ENCODE measurements at regions not wholly inside any gene's neighbourhood (a gene's known extent, or its start where the extent isn't known, plus 50 kb on each side); places are given as distances from the start of the nearest gene placed in this dataset.

DNA sequence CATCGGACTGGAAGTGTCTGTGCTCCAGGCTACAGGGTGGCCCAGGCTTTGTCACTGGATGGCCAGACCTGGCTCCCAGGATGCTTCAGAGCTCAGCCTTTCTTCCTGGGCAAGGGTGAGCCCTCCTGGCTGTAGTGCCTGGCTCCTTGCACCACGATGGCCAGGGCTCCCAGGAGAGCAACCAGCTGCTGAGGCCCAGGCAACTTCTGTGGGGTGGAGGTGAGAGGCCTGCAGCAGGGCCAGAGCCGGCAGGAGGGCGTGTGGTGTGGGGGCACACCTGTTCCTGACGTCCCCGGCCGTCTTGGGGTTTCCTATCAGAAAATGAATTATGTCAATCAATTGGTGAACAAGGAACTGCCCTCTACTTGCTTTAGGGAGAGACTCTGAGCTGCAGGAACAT, 82.1 kb downstream of the DHCR7 start:
- Mint-ChIP-seq H3K27ac (no peak overlapping the region), H3K36me3 (no peaks in the 10 kb centered on the region), H3K4me3 (no peak overlapping the region), H3K4me1 (ENCODE audit: low read depth in 2 of 2) (no peaks in the 10 kb centered on the region), H3K9me3 (no peaks in the 10 kb centered on the region), H3K27me3 (peaks cover 0 to 2% of the 10 kb centered on the region in 2 donors)
- ATAC-seq (no peak), DNase-seq (ENCODE audit: low spot score) (no peak)

DNA sequence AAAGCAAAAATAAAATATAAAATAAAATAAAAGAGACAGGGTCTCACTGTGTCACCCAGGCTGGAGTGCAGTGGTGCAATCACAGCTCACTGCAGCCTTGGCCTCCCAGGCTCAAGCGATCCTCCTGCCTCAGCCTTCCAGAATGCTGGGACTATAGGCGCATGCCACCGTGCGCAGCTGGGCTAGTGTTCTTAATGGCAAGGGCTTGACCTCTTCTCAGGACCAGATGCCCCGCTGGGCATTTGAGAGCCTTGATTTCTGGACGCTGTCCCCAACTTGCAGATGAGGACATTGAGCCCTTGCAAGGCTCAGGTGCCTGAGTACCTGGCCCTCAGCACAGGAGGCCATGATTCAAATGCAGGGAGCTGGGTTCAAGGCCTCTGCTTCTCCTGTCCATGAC, 82.6 kb downstream of the DHCR7 start:
- no peaks in the 10 kb centered on the region for H3K36me3 Mint-ChIP-seq
- no peaks in the 10 kb centered on the region for H3K9me3 Mint-ChIP-seq
- H3K27ac Mint-ChIP-seq: no peak overlapping the region
- DNase-seq (ENCODE audit: low spot score) (no peak), ATAC-seq (no peak)
- no peaks in the 10 kb centered on the region for H3K4me1 Mint-ChIP-seq (ENCODE audit: low read depth in 2 of 2)
- H3K27me3 Mint-ChIP-seq: peaks cover 0 to 2% of the 10 kb centered on the region in 2 donors
- H3K4me3 Mint-ChIP-seq: no peak overlapping the region

DNA sequence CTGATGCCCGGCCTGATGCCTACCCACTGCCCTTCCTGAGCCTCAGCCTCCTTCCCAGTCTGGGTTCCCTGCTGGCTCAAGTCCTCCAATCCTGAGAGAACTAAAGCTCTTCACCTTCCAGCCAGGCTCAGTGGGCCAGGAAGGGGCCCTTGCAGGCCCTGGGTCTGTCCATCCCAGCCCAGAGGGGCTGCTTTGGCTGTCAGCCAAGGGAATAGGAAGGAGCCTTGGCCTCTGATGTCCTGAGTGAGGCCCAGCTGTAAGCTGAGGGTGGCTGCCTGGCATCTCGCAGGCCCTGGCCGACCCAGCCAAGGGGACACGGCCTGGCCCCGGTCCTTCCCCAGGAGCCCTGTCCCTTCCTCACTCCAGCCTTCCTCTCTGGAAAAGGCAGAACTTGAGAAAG, 83.4 kb downstream of the DHCR7 start:
- Mint-ChIP-seq H3K27ac (no peak overlapping the region), H3K36me3 (no peaks in the 10 kb centered on the region), H3K9me3 (no peaks in the 10 kb centered on the region), H3K4me3 (no peak overlapping the region), H3K27me3 (peaks cover 0 to 2% of the 10 kb centered on the region in 2 donors), H3K4me1 (ENCODE audit: low read depth in 2 of 2) (no peaks in the 10 kb centered on the region)
- ATAC-seq (no peak), DNase-seq (ENCODE audit: low spot score) (no peak)

DNA sequence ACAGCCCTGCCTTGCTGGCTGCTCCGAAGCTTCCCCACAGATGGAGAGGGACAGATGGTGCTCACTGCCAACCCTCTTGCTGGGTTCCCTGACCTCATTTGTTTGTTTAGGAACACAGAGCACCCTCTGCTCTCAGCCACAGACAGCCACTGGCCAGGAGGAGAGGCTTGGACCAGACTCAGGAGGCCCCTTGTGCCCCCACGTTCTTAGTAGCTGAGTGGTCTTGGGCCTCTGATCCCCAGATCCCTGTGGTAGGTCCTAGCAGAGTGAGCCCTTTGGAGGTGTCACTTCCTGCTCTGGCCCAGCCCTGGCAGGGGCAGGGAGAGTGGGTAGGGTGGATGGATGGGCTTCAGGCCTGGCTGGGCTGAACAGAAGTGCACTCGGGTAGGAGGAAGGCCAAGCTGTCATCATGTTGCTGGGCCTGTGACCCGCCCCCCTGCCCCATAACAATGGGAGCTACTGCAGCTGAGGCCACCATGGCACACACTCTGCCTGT, 84.0 kb downstream of the DHCR7 start:
- DNase-seq (ENCODE audit: low spot score) (no peak), ATAC-seq (peak in 1 of 2 donors; percentile 4)
- Mint-ChIP-seq H3K9me3 (no peaks in the 10 kb centered on the region), H3K27me3 (peaks cover 3 to 4% of the 10 kb centered on the region in 2 donors), H3K4me1 (ENCODE audit: low read depth in 2 of 2) (no peaks in the 10 kb centered on the region), H3K4me3 (no peak overlapping the region), H3K36me3 (no peaks in the 10 kb centered on the region), H3K27ac (no peak overlapping the region)

DNA sequence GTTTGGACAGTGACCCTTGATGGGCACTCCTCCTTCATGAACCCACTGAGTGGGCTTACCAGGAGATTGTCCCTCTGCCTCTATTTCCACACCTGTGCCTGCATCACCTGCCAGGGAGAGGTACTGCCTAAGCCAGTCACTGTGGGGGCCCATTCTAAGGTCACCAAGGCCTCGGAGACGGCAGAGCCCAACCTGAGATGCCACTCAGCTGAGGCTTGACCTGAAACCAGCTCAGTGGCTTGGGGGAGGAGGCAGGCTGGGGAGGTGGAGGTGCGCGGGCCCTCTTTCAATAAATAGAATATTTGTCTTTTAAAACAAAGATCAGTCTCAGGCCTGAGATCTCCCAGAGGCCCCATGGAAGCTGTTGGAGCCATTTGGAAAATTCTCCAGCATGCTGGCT, 84.5 kb downstream of the DHCR7 start:
- no peaks in the 10 kb centered on the region for H3K36me3 Mint-ChIP-seq
- H3K4me3 Mint-ChIP-seq: no peak overlapping the region
- ATAC-seq (no peak), DNase-seq (ENCODE audit: low spot score) (no peak)
- no peaks in the 10 kb centered on the region for H3K4me1 Mint-ChIP-seq (ENCODE audit: low read depth in 2 of 2)
- H3K27me3 Mint-ChIP-seq: peaks cover 8 to 9% of the 10 kb centered on the region in 2 donors
- no peak overlapping the region for H3K27ac Mint-ChIP-seq
- H3K9me3 Mint-ChIP-seq: no peaks in the 10 kb centered on the region

DNA sequence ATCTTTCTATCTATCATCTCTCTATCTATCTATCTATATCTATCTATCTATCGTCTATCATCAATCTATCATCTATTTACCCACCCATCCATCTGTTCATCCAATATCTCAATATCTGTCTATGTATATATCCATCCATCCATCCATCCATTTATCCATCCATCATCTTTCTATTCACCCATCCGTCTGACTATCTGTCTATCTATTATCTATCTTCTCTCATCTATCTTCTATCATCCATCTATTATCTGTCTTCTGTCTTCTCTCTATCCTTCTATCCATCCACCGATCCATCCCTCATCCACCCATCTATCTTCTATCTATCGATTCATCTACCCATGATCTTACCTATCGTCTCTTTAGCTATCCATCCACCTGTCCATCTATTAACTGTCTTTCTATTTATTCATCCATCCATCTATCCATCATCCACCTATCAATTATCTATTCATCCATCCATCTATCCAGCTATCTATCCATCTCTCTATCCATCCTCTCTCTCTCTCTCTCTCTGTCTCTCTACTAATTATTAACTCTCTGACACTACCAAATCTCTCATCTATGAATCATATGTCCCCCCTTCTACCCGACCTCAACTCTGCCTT, 89.1 kb downstream of the DHCR7 start:
- H3K27me3 Mint-ChIP-seq: peaks cover 8 to 13% of the 10 kb centered on the region in 2 donors
- ATAC-seq: no peak
- H3K4me3 Mint-ChIP-seq: no peak overlapping the region
- H3K4me1 Mint-ChIP-seq (ENCODE audit: low read depth in 2 of 2): no peaks in the 10 kb centered on the region
- no peak overlapping the region for H3K27ac Mint-ChIP-seq
- DNase-seq (ENCODE audit: low spot score): no peak
- no peaks in the 10 kb centered on the region for H3K36me3 Mint-ChIP-seq
- no peaks in the 10 kb centered on the region for H3K9me3 Mint-ChIP-seq

DNA sequence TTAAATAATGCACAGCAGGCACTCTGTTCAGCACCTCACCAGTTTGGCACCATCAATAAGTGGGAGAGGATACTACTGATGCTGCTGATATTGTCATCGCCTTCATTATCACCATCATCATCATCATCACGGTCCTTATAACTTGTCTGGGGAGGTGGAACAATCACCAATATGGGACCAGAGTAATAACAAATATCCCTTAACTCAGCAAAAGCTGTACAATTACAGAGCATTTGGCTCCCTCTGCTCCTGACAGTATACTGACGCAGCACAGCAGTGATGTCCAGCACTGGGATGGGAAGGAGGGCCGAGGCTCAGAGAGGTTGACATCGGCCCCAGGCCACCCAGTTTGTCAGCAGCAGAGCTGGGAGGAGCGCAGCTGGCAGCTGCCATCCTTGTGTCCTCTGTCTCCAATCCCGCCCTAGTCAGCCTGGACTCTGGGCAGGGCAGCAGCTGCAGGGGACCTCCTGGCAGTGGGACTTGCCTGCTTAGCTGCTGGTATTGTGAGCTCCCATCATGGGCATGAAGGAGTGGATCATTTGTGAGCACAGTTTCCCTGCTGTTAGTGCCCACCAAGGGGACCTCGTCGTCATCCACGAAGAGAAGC, 90.0 kb downstream of the DHCR7 start:
- DNase-seq (ENCODE audit: low spot score): no peak
- Mint-ChIP-seq H3K4me3 (no peak overlapping the region), H3K27me3 (peaks cover 8 to 19% of the 10 kb centered on the region in 2 donors), H3K36me3 (no peaks in the 10 kb centered on the region), H3K27ac (no peak overlapping the region), H3K9me3 (no peaks in the 10 kb centered on the region), H3K4me1 (ENCODE audit: low read depth in 2 of 2) (no peaks in the 10 kb centered on the region)
- no peak for ATAC-seq

DNA sequence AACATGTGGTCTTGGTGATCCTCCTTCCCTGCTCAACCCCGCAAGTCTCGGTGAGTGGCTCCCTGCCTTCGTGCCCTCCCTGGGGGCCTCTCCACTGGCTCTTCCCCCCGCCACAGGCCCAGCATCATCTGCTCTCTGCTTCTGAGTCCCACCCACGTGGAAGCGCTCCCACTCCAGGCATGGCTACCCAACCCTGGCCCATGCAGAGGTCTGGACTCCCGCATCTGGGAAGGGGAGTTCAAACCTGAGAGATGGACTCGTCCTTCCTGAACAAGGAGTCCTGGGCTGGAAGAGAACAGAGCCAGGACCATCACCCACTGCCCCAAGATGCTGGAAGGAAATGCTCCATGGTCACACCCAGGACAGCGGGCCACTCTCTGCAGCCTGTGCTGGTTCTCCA, 90.8 kb downstream of the DHCR7 start:
- Mint-ChIP-seq H3K4me3 (no peak overlapping the region), H3K4me1 (ENCODE audit: low read depth in 2 of 2) (no peaks in the 10 kb centered on the region), H3K27me3 (peaks cover 9 to 21% of the 10 kb centered on the region in 2 donors), H3K27ac (no peak overlapping the region), H3K9me3 (no peaks in the 10 kb centered on the region), H3K36me3 (no peaks in the 10 kb centered on the region)
- DNase-seq (ENCODE audit: low spot score) (no peak), ATAC-seq (no peak)

DNA sequence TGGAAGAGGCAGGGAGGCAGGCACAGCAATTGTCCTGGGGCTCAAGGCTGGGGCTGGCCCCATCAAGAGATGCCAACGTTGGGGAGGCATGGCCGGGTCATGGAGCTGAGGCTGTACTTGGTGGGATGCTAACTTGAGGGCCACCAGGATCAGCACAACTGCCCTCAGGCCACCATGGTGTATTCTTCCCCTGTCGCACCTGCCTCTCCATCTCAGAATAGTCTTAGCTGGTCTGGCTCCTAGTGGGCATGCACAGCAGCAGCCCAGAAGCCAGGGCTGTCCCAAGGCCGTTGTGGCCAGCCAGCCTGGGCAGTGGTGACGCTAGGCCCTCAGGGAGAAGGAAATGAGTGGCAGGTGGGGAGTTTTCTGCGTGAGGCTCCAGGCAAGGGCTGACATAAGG, 91.3 kb downstream of the DHCR7 start:
- Mint-ChIP-seq H3K27me3 (peaks cover 9 to 21% of the 10 kb centered on the region in 2 donors), H3K36me3 (no peaks in the 10 kb centered on the region), H3K9me3 (no peaks in the 10 kb centered on the region), H3K4me1 (ENCODE audit: low read depth in 2 of 2) (no peaks in the 10 kb centered on the region), H3K27ac (no peak overlapping the region), H3K4me3 (no peak overlapping the region)
- DNase-seq (ENCODE audit: low spot score): no peak
- peak in 1 of 2 donors; percentile 37 for ATAC-seq

DNA sequence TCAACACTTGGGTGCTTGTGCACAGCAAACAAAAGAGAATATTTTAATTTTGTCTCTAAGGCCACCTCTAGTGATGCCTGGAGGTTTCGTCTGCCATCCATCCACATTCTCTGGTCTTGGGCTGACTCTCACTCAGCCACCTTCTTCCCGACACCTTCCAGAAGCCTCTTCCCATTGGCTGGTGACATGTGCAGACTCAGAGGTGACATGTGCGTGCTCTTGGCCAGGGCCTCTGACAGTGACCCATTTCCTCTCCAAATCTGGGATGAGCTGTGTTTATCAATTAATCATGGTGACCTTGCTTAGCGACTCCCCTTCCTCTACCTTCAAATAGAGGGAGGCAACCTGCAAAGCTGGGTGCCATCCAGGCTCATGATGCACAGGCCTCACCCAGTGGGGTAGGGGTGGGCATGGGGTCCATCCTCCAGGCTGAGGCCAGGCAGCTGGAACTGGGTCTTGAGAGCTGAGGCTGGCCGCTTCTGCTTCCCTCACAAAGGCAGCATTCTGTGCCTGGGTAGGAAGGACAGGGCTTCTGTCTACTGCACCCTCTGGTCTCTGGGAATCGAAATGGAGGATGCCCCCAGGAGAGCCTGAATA, 91.8 kb downstream of the DHCR7 start:
- Mint-ChIP-seq H3K4me1 (ENCODE audit: low read depth in 2 of 2) (no peaks in the 10 kb centered on the region), H3K4me3 (no peak overlapping the region), H3K36me3 (no peaks in the 10 kb centered on the region), H3K27me3 (peaks cover 9 to 21% of the 10 kb centered on the region in 2 donors), H3K9me3 (no peaks in the 10 kb centered on the region), H3K27ac (no peak overlapping the region)
- DNase-seq (ENCODE audit: low spot score): no peak
- peak in 1 of 2 donors; percentile 5 for ATAC-seq

DNA sequence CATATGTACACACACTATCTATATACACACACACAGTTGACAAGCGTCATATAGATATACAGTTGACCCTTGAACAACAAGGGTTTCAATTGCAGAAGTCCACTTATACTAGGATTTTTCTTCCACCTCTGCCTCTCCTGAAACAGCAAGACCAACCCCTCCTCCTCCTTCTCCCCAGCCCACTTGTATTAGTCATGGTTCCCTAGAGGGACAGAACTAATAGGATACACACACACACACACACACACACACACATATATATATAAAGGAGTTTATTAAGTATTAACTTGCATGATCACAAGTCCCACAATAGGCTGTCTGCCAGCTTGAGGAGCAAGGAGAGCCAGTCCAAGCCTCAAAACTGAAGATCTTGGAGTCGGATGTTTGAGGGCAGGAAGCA, 92.9 kb downstream of the DHCR7 start:
- Mint-ChIP-seq H3K27me3 (peaks cover 9 to 21% of the 10 kb centered on the region in 2 donors), H3K9me3 (no peaks in the 10 kb centered on the region)

DNA sequence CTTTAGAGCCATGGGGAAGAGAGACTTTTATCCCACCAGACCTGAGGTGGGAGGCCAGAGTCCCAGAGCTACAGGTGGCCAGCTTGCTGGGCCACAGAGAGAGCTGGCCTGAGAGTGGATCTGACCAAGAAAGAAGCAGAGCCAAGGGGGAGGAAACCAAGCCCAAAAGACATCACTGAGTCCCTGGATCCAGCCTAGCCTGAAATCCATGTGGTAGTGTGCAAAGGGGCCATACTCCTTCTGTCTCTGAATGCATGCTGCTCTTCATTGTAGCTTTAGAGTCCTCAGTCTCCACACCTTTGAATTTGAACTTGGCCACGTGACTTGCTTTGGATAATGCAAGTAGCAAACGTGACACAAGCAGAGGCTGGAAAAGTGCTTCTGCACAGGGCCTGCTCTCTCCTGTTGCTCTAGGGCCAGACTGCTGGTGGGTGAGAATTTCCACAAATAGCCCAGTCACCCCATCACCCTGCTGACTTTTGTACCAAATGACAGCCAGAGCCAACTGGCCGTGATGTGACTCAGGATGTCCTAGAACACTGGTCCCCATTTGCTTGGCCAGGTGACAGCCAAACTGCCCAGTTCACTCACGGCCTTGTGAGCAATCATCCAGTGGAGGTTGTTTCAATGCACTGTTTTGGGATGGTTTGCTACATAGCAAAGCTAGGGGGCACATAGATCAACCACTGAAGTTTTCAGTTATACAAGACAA, 93.6 kb downstream of the DHCR7 start:
- H3K36me3 Mint-ChIP-seq: no peaks in the 10 kb centered on the region
- H3K9me3 Mint-ChIP-seq: no peaks in the 10 kb centered on the region
- no peak overlapping the region for H3K27ac Mint-ChIP-seq
- DNase-seq (ENCODE audit: low spot score) (no peak), ATAC-seq (no peak)
- no peaks in the 10 kb centered on the region for H3K4me1 Mint-ChIP-seq (ENCODE audit: low read depth in 2 of 2)
- no peak overlapping the region for H3K4me3 Mint-ChIP-seq
- H3K27me3 Mint-ChIP-seq: peaks cover 9 to 21% of the 10 kb centered on the region in 2 donors

More for the DNA sequence above, 92.9 kb downstream of the DHCR7 start:
- no peak for DNase-seq (ENCODE audit: low spot score)
- H3K4me1 Mint-ChIP-seq (ENCODE audit: low read depth in 2 of 2): no peaks in the 10 kb centered on the region
- no peak overlapping the region for H3K4me3 Mint-ChIP-seq
- no peaks in the 10 kb centered on the region for H3K36me3 Mint-ChIP-seq
- ATAC-seq: no peak
- no peak overlapping the region for H3K27ac Mint-ChIP-seq

DNA sequence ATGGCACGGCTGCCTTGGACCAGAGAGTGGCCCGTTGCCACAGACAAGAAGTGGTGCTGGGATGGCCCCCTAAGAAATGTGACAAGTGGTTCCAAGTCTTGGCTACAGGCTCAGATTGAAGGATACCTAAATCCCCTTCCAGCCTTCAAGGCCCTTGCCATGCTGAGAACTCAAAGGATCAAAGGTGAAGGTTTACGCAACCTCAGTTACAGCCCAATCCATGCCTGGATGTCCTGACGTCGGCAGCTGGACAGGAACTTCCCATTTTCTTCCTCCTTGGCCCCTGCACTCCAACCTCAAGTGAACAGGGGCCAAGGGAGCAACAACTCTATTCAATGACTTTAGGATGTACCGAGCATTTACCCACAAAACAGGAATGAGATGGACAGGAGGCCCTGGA, 95.4 kb downstream of the DHCR7 start:
- Mint-ChIP-seq H3K4me3 (no peak overlapping the region), H3K4me1 (ENCODE audit: low read depth in 2 of 2) (no peaks in the 10 kb centered on the region), H3K27ac (no peak overlapping the region), H3K9me3 (no peaks in the 10 kb centered on the region), H3K36me3 (no peaks in the 10 kb centered on the region), H3K27me3 (peaks cover 10 to 26% of the 10 kb centered on the region in 2 donors)
- ATAC-seq (no peak), DNase-seq (ENCODE audit: low spot score) (no peak)

DNA sequence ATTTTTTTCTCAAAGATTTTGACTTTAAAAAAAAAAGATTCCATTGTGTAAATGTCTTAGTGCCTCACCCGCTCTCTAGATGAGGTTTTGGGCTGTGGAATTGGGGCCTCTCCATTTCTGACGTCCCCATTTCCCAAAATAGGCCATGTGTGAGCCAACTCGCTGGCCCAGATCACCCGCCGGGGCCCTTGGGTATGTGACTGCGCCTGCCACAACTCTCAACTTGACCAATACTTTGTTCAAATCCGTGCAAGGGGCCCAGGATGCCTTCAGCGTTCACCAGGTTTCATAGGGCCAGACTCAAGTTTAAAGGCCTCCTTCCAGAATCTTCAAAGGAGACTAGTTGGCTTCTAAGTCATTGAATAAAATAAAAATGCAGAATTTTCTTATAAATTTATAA, 96.0 kb downstream of the DHCR7 start:
- Mint-ChIP-seq H3K4me3 (no peak overlapping the region), H3K27ac (no peak overlapping the region), H3K9me3 (no peaks in the 10 kb centered on the region), H3K4me1 (ENCODE audit: low read depth in 2 of 2) (no peaks in the 10 kb centered on the region), H3K27me3 (peaks cover 10 to 32% of the 10 kb centered on the region in 2 donors), H3K36me3 (no peaks in the 10 kb centered on the region)
- ATAC-seq (no peak), DNase-seq (ENCODE audit: low spot score) (no peak)

All from natural killer cell treated with Interleukin-12 subunit alpha and Interleukin-12 subunit beta and Interleukin-15 and Interleukin-18, amount 100 ng/mL, for 72 hours (primary cell).